NB4 (cell line): ENCODE measurements at regions not wholly inside any gene's neighbourhood (a gene's known extent, or its start where the extent isn't known, plus 50 kb on each side); places are given as distances from the start of the nearest gene placed in this dataset.

Experiments
- DNase-seq: peaks from one replicate; pipeline ENCODE4 v3.0.0; 2010; ENCODE audit warnings: low read depth
- H3K4me3 ChIP-seq: one replicate; pipeline ENCODE4 v1.5.1; 2011; ENCODE audit warnings: mild to moderate bottlenecking, low read depth, low read length, moderate library complexity
- CTCF ChIP-seq: IDR thresholded peaks from one replicate; pipeline ENCODE4 v1.5.1; 2012; ENCODE audit warnings: low read depth, low read length
- MAX ChIP-seq: IDR thresholded peaks from 2 replicates; pipeline ENCODE4 v1.6.1; 2011; ENCODE audit warnings: low read depth, low read length
- MYC ChIP-seq: IDR thresholded peaks from 2 replicates; pipeline ENCODE4 v1.6.1; 2011; ENCODE audit warnings: low read depth, low read length
- POLR2A ChIP-seq: IDR thresholded peaks from 2 replicates; pipeline ENCODE4 v1.6.1; 2011; ENCODE audit warnings: mild to moderate bottlenecking; ENCODE audit not compliant: insufficient read length; ENCODE audit errors: extremely low read depth

- TF ChIP-seq CTCF, result no peak
- no peak for TF ChIP-seq MYC
- TF ChIP-seq MAX, result no peak
- TF ChIP-seq POLR2A, result no peak
- H3K4me3 ChIP-seq, result no peak overlapping the region
- DNase-seq, result no peak
Observed at GRCh38 chr3:196147116-196147515, 64.1 kb downstream of the ZDHHC19 start.

GRCh38 chr3:196145468-196146262 lies 63.8 kb upstream of the TFRC start:
- no peak overlapping the region for H3K4me3 ChIP-seq
- TF ChIP-seq POLR2A (no peak), CTCF (no peak), MAX (no peak), MYC (no peak)
- DNase-seq, result no peak

- H3K4me3 ChIP-seq, result no peak overlapping the region
- TF ChIP-seq MYC (no peak), POLR2A (no peak), CTCF (no peak), MAX (no peak)
- DNase-seq, result no peak
Observed at GRCh38 chr3:196144383-196145105, 62.7 kb upstream of the TFRC start.

GRCh38 chr3:196143708-196144382 lies 62.0 kb upstream of the TFRC start:
- TF ChIP-seq CTCF (no peak), MYC (no peak), MAX (no peak), POLR2A (no peak)
- no peak overlapping the region for H3K4me3 ChIP-seq
- DNase-seq, result no peak

GRCh38 chr3:196142202-196142956 lies 60.5 kb upstream of the TFRC start:
- DNase-seq, result no peak
- TF ChIP-seq MAX (no peak), MYC (no peak), CTCF (no peak), POLR2A (no peak)
- no peak overlapping the region for H3K4me3 ChIP-seq
